DND-41 (cell line): ENCODE measurements at regions not wholly inside any gene's neighbourhood (a gene's known extent, or its start where the extent isn't known, plus 50 kb on each side); places are given as distances from the start of the nearest gene placed in this dataset.

ENCODE experiments used
- CTCF ChIP-seq: IDR thresholded peaks from 2 replicates; pipeline ENCODE4 v1.5.1; 2012; ENCODE audit warnings: borderline replicate concordance, low read length, moderate library complexity, mild to moderate bottlenecking; ENCODE audit not compliant: poor library complexity, severe bottlenecking; ENCODE audit errors: extremely low read depth
- EZH2 ChIP-seq: IDR thresholded peaks from 3 replicates; pipeline ENCODE4 v1.6.1; 2012; ENCODE audit warnings: borderline replicate concordance, low read depth, mild to moderate bottlenecking, moderate library complexity, low read length, inconsistent platforms; ENCODE audit not compliant: severe bottlenecking

DNA sequence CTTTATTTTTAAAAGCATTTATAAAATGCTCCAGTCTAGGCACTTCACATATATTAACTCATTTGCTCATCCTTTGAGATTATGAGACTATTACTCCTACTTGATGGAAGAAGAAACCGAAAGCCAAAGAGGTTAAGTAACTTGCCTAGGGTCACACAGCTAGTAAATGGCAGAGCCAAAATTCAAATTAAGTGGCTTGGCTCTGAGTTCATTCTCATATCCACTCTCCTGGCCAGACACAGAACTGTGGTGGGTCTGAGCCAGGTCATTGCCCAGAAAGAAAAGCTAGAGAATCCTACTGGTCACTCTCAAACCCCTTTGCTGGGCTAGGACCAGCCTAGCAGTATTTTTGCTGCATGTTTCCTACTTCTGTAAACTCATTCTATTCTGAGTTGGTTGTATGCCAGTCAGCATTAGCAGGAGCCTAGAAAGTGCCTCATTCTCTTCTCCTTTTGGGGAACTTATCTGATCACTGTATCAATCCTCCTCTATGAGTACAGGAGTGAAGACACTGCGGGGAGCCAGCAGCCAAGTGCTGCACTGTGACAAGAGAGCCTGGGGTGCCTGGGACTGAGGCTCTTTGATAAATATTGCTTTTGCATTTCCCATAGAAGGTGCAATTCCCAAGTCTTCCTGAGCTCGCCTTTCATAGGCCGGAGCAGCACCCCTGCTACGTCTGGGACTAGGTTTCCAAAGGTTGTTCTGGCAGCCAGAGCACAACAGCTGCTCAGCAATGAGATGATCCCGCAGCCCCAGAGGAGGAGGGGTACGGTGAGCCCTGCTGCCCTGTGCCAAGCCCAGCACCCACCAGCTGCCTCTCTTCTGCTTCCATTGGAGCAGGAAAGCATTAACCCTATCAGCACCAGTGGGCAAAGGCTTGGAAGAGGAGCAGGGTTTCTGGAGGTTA is 728.3 kb downstream of the MAFB start:
- TF ChIP-seq CTCF = no peak
- TF ChIP-seq EZH2 = no peak
